GM12878 (cell line): ENCODE measurements at regions not wholly inside any gene's neighbourhood (a gene's known extent, or its start where the extent isn't known, plus 50 kb on each side); places are given as distances from the start of the nearest gene placed in this dataset.

Experiments
- BCL11A ChIP-seq: IDR thresholded peaks from 2 replicates; pipeline ENCODE4 v1.6.1; 2011; ENCODE audit warnings: low read depth, low read length
- TF ChIP-seq, protein P1 (sequence below): fragments of 150-350 bp; IDR thresholded peaks from 2 replicates; pipeline ENCODE4 v1.6.1; 2016; ENCODE audit warnings: low read depth, low read length

- TF ChIP-seq, protein P1, sequence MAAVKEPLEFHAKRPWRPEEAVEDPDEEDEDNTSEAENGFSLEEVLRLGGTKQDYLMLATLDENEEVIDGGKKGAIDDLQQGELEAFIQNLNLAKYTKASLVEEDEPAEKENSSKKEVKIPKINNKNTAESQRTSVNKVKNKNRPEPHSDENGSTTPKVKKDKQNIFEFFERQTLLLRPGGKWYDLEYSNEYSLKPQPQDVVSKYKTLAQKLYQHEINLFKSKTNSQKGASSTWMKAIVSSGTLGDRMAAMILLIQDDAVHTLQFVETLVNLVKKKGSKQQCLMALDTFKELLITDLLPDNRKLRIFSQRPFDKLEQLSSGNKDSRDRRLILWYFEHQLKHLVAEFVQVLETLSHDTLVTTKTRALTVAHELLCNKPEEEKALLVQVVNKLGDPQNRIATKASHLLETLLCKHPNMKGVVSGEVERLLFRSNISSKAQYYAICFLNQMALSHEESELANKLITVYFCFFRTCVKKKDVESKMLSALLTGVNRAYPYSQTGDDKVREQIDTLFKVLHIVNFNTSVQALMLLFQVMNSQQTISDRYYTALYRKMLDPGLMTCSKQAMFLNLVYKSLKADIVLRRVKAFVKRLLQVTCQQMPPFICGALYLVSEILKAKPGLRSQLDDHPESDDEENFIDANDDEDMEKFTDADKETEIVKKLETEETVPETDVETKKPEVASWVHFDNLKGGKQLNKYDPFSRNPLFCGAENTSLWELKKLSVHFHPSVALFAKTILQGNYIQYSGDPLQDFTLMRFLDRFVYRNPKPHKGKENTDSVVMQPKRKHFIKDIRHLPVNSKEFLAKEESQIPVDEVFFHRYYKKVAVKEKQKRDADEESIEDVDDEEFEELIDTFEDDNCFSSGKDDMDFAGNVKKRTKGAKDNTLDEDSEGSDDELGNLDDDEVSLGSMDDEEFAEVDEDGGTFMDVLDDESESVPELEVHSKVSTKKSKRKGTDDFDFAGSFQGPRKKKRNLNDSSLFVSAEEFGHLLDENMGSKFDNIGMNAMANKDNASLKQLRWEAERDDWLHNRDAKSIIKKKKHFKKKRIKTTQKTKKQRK = no peak
- TF ChIP-seq BCL11A = no peak
These were observed 49.9 kb upstream of the STEAP1B start (continued) for GRCh38 chr7:22549667-22550513.
